Kidney glomerular epithelial cell (primary cell): ENCODE measurements at regions not wholly inside any gene's neighbourhood (a gene's known extent, or its start where the extent isn't known, plus 50 kb on each side); places are given as distances from the start of the nearest gene placed in this dataset.

ENCODE experiments used
- DNase-seq: peaks from one replicate; lab custom pipeline; 2025; lab: John Stamatoyannopoulos, UW

DNA sequence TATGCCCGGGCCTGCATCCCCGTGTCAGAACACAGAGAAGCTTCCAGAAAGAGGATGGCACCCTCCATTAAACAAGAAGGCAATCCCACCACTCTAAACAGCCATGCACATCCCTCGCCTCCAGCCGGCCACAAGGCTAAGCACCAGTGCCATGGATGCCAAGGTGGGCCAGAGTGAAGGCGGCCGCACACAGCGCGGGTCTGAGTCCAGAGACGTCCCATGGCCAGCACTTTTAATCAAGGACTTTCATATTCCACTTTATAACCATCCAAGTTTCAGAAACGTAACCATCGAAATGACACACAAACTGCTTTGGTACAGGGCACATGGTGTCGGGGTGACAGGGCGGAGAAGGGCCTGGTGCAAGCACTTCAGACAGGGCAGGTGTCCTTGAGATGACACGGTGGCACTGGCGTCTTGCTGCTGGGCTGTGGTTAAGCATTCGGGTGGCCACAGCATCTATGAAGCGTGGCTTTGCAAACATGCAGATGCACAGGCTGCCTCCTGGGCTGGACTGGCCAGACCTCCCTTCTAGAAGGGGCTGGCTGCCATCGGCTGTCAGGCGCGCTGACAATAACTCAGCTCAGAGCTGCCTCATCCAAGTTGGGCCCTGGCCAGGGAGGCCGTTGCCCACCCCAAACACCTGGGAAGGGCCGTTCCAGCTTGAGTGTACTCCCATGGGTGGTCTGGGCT, 117.2 kb downstream of the RFLNA start:
- DNase-seq: no peak

GRCh38 chr12:124411281-124411878, 116.5 kb downstream of the RFLNA start:
- DNase-seq: peak; percentile 30

DNA sequence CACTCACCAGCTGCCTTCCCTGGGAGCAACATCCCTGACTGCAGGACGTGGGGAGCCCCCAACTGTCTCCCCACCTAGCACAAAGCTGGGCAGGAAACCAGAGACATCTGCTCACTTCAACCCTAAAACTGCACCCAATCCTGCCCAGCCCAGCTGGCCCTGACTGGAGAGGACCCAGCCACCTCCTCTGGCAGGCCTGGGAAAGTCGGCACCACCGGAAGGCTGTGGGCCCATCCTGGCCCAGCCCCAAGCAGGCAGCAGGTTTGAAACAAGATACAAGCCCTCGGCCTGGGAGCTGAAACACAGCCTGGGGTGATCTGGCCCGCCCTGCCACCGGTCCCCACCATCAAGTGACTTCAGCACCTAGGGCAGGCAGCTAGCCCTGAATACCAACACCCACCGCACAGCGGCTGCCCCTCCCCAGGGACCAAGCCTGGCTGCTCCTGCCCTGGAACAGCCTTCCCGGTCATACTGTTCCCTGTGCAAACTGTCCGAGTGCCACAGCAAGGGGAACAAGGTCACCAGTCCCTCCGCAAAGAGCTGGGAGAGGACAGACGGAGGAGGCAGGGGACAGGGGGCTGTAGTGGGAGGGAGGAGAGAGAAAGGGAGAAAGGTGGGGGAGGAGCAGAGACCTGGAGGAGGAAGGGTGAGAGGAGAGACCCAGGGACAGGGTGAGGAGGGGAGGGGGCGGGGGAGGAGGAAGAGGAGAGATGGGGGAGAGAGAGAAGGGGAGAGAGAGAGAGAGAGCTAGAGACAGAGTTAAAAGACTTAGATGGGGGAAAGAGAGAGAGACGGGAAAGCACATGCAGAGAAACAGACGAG, 115.7 kb downstream of the RFLNA start:
- no peak for DNase-seq

- no peak for DNase-seq
These were observed 114.1 kb downstream of the RFLNA start for GRCh38 chr12:124408822-124409517.

GRCh38 chr12:124407074-124407473, 112.2 kb downstream of the RFLNA start:
- DNase-seq: no peak

DNA sequence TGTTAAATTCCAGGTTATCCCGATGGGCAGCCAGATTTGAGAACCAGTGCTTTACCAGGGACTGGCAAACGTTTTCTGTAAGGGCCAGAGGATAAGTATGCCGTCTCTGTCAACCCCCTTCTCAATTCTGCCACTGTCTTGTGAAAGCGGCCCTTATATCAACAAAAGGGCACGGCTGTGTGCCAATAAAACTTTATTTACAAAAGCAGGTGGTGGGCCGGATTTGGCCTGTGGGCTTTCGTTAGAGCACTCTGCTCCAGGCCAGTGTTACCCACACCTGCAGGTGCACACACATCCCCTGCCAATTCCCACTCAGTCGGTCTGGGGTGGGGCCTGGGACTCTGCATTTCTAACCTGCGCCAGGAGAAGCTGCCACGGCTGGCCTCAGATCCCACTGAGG, 111.2 kb downstream of the RFLNA start:
- no peak for DNase-seq

GRCh38 chr12:124405592-124405991, 110.7 kb downstream of the RFLNA start:
- DNase-seq: no peak

GRCh38 chr12:124405151-124405550, 110.3 kb downstream of the RFLNA start:
- DNase-seq: no peak

DNA sequence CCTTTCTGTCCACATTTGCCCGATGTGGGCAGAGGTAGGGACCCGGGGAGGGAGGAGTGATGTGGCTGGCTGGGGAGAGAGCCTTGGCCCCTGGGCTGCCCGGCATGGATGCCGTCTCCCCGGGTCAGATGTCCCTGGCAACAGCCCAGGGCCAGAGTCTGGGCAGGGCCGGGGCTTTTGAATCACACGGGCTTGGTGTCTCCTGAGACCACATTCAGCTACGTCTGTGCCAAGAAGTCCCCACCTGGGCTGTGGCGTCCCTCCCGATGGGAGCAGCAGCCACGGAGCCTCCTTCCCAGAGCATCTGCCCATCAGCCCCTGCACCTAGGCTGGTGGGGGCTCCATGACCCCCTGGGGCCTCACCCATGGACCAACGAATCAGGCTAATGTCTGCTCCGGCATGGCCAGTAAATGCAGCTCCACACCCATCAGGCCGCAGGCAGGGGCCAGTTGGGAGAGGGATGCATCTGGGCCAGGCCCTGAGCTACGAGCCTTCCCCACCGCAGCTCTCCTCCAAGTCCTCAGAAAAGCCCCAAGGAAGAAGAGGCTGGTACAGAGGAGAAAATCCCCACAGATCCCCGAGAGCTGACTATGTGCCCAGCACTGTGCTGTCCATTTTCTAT, 109.4 kb downstream of the RFLNA start:
- DNase-seq: no peak

DNA sequence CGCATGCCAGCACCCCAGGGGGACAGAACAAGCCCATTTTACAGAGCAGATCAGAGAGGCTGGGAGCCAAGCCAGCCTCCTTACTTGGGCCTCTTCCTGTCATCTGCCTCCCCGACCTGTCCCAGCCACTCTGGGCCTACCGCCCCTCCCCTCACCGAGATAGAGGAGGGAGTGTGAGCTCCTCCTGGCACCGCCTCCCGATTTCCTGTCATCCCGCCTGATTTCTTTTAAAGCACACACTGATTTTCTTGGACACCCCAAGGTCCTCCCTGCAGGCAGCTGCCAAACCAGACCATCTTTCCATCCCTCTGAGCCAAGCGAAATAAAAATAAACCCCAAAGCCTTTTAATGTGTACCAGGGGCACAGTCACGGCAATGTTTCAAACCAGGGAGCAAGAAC, 108.4 kb downstream of the RFLNA start:
- DNase-seq: no peak

GRCh38 chr12:124402248-124403066, 107.6 kb downstream of the RFLNA start:
- no peak for DNase-seq

DNA sequence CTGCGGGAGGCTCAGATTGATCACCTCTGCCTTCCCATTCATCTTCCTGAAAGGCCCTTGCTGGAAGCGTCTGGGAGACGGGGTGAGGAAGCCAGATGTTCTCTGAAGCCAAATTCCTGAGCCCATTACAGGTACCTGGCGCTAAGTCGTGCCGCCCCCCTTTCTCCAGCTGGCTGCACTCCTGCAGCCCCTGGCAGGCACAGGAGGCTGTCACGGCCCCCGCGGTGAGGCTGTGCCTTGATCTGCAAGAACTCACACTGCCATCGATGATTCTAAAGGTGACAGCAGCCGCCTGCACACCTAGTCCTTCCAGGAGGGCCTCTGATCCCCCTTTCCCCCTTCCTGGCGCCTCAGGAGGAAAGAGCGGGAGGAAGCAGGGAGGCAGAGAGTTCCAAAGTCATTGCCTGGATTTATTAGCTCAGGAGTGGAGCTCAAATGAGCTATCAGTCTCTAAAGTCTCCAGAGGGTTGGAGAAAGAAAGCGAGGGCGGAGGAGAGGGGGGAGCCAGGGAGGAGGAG, 106.9 kb downstream of the RFLNA start:
- DNase-seq: no peak

DNA sequence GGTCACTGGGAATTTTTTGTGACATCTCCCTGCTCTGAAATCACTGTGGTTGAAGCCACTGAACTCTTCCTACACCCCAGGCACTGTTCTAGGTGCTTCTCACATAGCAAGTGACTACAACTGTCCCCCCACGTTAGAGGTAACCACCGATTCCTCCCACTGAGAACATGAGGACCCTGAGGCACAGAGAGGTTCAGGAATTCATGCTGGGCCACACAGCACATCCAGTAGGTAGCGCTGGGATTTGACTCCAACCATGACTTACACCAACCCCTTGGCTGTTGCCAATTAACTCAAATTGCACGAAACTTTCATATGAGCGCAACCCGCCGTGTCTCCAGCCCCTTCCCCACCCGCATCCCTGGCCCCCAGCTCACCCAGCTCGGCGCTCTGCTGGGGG, 105.2 kb downstream of the RFLNA start:
- no peak for DNase-seq

DNA sequence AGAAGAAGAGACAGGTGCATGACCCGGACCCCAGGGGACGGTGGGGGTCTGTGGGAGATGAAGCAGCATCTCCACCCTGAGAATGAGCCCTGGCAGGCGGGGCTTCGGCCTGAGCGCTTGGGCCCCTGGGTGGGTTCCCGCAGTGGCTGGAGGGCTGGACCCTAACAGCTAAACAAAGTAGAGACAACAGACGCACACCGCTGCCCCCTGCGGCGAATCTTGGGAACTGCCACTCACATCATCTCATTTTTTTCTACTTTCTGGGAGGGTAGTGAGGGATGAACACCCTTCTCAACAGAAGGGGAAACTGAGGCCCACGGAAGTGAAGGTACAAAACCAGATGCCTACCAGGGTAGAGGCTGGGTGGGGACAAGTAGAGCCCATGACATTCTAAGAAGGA, 104.7 kb downstream of the RFLNA start:
- no peak for DNase-seq

DNA sequence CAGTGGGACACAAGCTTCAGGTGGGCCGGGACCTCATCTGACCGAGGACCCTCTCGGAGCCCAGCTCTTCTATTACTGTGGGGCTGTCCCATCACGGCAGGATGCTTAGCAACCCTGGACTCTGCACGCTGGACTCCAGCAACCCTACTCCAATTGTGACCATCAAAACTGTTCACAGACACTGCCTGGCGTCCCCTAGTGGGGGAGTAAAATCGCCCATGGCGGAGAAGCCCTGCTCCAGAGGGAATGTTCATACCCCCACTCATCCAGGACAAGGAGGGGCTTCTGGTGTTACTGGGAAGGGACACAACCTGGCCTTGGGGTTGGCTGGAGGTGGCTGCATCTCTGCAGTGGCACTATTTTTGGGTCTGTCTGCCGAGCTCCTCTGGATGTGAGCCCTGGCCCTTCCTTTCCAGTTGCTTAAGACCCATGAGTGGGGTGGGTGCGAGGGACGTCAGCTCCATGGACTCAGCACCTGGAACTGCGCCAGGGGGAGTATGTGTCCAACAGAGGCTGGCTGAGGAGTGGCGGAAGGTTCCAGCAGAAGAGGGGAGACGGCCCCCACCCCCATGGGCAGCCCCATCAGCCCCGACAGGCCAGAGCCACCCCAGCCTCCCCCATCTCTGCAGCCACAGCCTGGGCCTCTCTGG, 103.8 kb downstream of the RFLNA start:
- DNase-seq: no peak

DNA sequence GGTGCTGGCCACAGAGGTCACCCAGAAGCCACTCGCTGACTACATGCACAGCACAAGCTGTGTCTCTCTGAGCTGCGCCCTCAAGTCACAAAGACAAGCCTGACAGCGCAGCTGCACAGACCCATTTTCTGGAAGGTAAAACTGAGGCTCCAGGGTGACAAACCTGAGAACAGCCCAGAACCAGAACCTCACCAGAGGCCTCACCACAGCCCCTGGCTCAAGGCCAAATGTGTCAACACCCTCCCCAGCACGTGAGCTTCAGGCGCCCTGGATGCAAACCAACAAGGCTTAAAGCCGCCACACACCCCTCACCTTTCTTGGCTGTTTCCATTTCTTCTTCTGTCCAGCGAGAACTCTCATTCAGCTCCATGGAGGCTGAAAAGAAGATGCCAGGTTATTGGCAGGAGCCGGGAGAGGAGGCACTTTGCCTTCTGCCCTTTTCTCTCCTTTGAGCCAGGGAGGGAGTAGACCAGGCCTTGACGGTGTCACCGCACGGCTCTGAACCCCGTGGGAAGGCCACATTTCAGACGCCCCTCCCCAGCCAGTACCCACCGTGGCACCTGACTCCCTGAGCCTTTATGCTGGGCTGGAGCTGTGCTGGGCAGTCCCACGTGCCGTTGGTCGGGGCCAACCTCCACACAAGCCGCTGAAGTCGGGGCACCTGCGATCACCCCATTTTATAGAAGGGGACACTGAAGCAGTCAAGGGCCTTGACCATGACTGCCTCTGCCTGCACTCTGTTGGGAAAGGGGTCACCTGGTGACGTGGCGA, 103.1 kb downstream of the RFLNA start:
- DNase-seq: no peak

DNA sequence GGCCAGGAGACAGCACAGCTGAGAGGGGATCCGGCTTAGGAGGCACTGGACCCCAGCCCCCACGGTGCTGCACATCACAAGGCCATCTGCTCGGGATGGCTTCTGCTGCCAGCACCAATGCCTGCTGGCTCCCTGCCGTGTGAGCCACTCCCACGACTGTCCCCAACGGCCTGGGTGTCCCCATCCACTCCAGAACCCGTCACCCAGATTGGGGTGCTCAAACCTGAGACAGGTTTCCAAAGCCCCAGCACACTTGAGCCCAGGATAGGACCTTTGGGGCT, 102.4 kb downstream of the RFLNA start:
- no peak for DNase-seq

- DNase-seq: no peak
These were observed 101.9 kb downstream of the RFLNA start for GRCh38 chr12:124396544-124397398.

DNA sequence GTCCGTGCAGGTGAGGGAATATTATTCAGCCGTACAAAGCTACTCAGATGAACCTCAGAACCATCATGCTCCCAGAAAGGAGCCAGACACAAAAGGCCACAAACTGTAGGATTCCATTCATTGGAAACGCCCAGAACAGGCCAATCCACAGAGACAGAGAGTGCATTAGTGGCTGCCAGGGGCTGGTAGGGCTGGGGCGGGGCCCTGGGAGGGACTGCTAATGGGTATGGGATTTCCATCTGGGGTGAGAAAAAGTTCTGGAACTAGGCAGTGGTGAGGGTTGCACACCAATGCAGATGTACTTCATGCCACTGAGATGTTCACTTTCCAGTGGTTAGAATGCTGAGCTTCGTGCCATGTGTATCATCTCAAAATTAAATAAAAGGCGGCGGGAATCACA, 101.1 kb downstream of the RFLNA start:
- no peak for DNase-seq
